ACC112 (cell line): ENCODE measurements at regions not wholly inside any gene's neighbourhood (a gene's known extent, or its start where the extent isn't known, plus 50 kb on each side); places are given as distances from the start of the nearest gene placed in this dataset.

Experiments
- H2AFZ ChIP-seq: fragments of 200-600 bp; sonication (generic); one replicate; pipeline ENCODE4 v1.6.0; 2017; ENCODE audit warnings: antibody characterized with exemption, low read length; ENCODE audit not compliant: unreplicated experiment
- H3K27ac ChIP-seq: fragments of 200-600 bp; sonication (generic); 2 replicates; pipeline ENCODE4 v1.5.1; 2014; ENCODE audit warnings: low read depth, mild to moderate bottlenecking, antibody characterized with exemption, low read length, moderate library complexity
- H3K27me3 ChIP-seq: fragments of 200-600 bp; sonication (generic); 2 replicates; pipeline ENCODE4 v1.6.1; 2014; ENCODE audit warnings: mild to moderate bottlenecking, antibody characterized with exemption, low read length, moderate library complexity, mixed read lengths; ENCODE audit not compliant: insufficient read depth
- H3K36me3 ChIP-seq: fragments of 200-600 bp; sonication (generic); 2 replicates; pipeline ENCODE4 v1.6.1; 2016; ENCODE audit warnings: mild to moderate bottlenecking, antibody characterized with exemption, low read length, moderate library complexity, mixed read lengths; ENCODE audit not compliant: insufficient read depth
- H3K4me1 ChIP-seq: fragments of 200-600 bp; sonication (generic); one replicate; pipeline ENCODE4 v1.6.1; 2016; ENCODE audit warnings: low read length, mixed read lengths; ENCODE audit not compliant: insufficient read depth, unreplicated experiment, control insufficient read depth
- H3K4me3 ChIP-seq: fragments of 200-600 bp; sonication (generic); 2 replicates; pipeline ENCODE4 v1.5.1; 2014; ENCODE audit warnings: mild to moderate bottlenecking, low read depth, low read length
- H3K79me2 ChIP-seq: fragments of 200-600 bp; sonication (generic); one replicate; pipeline ENCODE4 v1.6.0; 2016; ENCODE audit warnings: low read length; ENCODE audit not compliant: control insufficient read depth, unreplicated experiment, insufficient read depth

DNA sequence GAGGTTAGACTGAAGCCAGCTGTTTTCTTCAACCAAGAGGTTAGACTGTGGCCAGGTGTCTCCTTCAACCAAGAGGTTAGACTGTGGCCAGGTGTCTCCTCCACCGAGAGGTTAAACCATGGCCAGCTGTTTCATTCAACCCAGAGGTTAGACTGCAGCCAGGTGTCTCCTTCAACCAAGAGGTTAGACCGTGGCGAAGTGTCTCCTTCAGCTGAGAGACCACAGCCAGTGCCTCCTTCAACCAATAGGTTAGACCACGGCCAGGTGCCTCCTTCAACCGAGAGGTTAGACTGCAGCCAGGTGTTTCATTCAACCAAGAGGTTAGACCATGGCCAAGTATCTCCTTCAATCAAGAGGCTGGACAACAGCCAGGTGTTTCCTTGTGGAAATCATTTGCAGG, 498.1 kb downstream of the TBC1D22A start:
- Histone ChIP-seq H2AFZ (no peak overlapping the region), H3K4me1 (no peaks in the 10 kb centered on the region), H3K27ac (no peak overlapping the region), H3K36me3 (no peaks in the 10 kb centered on the region), H3K4me3 (no peak overlapping the region), H3K27me3 (no peaks in the 10 kb centered on the region), H3K79me2 (no peaks in the 10 kb centered on the region)

DNA sequence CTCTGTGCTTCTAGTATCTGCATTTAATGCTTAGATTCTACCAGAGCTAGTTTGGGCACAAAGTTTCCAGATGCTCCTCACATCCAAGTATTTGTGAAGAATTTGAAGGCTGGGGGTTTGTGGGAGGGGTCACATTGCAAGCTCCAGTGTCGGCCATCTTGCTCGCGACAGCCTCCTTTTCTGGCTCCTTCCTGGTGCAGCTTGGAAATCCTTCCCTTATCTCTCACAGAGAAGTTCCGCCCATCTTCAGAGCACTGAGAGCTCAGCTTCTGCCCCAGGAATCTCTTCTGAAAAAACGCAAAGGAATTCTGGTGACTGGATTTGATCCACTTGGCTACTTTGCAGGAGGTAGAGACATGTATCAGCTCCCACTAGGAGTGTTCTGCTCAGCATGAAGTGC, 497.5 kb downstream of the TBC1D22A start:
- no peak overlapping the region for H3K27ac ChIP-seq
- H3K79me2 ChIP-seq: no peaks in the 10 kb centered on the region
- H3K4me1 ChIP-seq: no peaks in the 10 kb centered on the region
- H2AFZ ChIP-seq: no peak overlapping the region
- no peaks in the 10 kb centered on the region for H3K27me3 ChIP-seq
- H3K4me3 ChIP-seq: no peak overlapping the region
- H3K36me3 ChIP-seq: no peaks in the 10 kb centered on the region

DNA sequence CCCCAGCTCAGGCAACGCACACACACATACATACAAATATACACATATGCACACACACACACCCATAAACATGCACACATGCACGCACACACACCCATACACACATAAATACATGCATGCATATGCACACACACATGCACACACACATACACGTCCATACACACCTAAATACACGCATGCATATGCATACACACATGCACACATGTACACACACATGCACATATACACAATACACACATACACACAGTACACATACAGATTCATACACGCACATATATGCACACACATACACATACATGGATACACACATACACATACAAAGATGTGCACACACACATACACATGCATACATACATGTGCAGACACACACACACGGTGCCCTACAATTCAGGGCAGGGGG, 496.6 kb downstream of the TBC1D22A start:
- H3K36me3 ChIP-seq: no peaks in the 10 kb centered on the region
- H3K27me3 ChIP-seq: no peaks in the 10 kb centered on the region
- H3K79me2 ChIP-seq: no peaks in the 10 kb centered on the region
- no peak overlapping the region for H2AFZ ChIP-seq
- H3K4me1 ChIP-seq: no peaks in the 10 kb centered on the region
- no peak overlapping the region for H3K27ac ChIP-seq
- no peak overlapping the region for H3K4me3 ChIP-seq

DNA sequence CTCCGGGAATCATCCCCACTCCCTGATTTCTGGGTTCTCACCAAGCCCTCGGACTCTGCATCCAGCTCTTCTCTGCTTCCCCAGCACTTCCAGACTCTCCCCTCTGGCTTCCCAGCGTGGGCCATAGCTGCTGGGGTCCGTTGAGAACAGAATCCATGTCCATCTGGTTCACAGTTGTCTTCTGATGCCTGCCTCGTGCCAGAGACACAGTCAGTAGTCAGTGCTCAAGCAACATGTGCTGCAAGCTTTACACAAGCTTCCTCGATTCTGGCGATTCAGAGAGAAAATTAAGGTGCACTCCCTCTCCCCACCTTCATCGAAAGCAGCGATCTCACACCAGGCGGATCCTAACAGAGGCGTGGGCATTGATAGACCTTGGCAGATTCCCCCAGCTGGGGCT, 495.5 kb downstream of the TBC1D22A start:
- Histone ChIP-seq H3K4me1 (no peaks in the 10 kb centered on the region), H2AFZ (no peak overlapping the region), H3K4me3 (no peak overlapping the region), H3K27me3 (no peaks in the 10 kb centered on the region), H3K79me2 (no peaks in the 10 kb centered on the region), H3K36me3 (no peaks in the 10 kb centered on the region), H3K27ac (no peak overlapping the region)

DNA sequence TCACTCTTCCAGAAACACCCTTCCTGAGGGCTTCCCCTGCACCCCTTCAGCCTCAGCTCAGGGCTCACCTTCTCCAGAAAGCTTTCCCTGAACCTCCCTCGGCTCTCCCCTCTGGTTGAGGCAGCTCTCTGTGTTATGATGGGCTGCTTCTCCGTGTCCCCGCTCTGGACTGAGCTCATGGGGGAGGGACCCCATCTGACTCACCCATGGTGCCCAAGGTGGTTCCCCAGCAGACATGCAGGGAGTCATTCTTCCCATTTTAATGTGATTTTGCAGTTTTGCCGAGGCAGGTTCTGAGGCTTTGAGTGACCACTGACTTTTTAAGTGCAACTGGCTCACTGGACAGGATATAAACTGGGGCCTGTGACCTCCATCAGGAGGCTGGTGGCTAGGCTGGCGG, 495.1 kb downstream of the TBC1D22A start:
- no peaks in the 10 kb centered on the region for H3K36me3 ChIP-seq
- no peaks in the 10 kb centered on the region for H3K79me2 ChIP-seq
- H3K27ac ChIP-seq: no peak overlapping the region
- no peaks in the 10 kb centered on the region for H3K27me3 ChIP-seq
- H3K4me3 ChIP-seq: no peak overlapping the region
- no peaks in the 10 kb centered on the region for H3K4me1 ChIP-seq
- no peak overlapping the region for H2AFZ ChIP-seq

DNA sequence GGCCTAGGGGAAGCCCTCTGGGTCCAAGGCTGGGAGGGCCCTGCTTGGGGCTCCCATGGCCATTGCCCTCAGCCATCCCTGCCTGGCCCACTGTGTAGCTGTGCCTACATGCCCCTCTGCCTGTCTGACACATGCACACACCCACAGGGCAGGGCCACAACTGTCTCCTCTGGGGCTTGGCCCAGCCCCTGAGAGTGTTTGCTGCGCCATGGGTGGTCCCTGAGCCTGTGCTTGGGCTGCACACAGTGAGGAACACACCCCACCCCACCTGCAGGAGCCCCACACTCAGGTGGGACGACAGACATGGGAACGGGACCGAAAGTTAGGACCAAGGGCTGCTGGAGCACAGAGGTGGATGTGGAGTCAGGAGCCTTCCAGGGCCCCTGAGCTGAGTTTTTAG, 489.5 kb downstream of the TBC1D22A start:
- no peaks in the 10 kb centered on the region for H3K27me3 ChIP-seq
- no peaks in the 10 kb centered on the region for H3K79me2 ChIP-seq
- H3K4me1 ChIP-seq: no peaks in the 10 kb centered on the region
- H3K4me3 ChIP-seq: no peak overlapping the region
- H3K36me3 ChIP-seq: no peaks in the 10 kb centered on the region
- no peak overlapping the region for H3K27ac ChIP-seq
- no peak overlapping the region for H2AFZ ChIP-seq

DNA sequence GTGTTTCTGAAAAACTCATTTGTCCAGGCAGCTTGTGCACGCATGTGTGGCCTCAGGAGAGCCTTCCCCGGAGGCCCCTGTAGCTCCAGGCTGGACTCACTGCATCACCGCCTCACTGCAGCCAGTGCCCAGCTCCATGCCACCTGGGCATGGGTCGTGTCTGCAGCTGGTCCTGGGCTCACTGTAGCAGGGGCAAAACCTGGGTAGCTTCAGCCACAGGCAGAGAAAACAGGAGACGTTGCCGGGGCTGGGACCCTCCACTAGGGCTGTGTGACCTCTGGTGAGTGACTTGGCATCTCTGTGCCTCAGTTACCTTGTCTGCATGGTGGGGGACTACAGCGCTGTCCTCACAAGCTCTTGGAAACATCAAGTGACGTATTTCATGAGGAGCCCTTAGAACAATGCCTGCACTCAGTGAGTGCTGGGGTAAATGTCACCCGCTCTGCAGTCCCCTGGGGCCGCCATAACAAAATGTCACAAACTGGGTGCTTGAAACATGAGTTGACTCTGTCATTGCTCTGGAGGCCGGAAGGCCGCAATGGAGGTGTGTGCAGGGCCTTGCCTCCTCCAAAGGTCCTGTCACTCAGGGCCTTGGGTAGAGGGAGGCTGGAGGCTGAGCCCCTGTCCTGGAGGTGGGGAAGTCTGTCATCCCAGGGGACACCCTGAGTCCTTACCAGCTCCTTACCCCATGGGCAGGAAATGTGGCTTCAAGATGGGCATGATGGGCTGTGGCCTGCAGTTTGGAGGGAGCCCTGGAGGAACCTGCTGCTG, 488.7 kb downstream of the TBC1D22A start:
- Histone ChIP-seq H3K79me2 (no peaks in the 10 kb centered on the region), H3K4me1 (no peaks in the 10 kb centered on the region), H3K27me3 (no peaks in the 10 kb centered on the region; the same call in 1 of the 2 replicates), H3K4me3 (no peak overlapping the region), H3K27ac (no peak overlapping the region), H2AFZ (no peak overlapping the region), H3K36me3 (no peaks in the 10 kb centered on the region)

DNA sequence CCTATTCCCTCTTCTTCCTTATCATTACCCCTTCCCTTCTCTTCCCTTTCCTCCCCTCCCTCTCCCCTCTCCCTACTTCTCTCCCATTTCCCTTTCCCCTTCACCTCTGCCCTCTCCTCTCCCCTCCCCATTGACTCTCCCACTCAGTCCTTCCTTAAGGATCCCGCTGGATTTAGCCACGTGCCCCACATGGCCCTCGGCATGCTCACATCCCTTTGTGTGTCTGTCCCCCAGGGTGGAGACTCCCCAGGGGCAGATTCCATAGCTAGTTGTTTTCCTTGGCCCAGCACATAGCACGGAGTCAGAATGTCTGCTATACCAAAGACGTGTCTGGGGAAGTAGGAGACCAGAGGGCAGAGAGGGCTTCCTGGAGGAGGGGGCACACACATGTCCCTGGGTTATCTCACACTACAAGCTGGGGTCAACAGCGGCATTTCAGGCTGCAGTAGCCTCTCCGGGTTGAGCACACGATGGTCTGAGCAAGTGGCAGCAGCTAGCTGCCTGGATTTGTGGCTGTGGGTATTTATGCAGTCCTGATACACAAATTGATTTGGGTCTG, 487.0 kb downstream of the TBC1D22A start:
- H3K27me3 ChIP-seq: no peaks in the 10 kb centered on the region; the same call in 1 of the 2 replicates
- H3K79me2 ChIP-seq: no peaks in the 10 kb centered on the region
- H3K4me3 ChIP-seq: no peak overlapping the region
- H3K36me3 ChIP-seq: no peaks in the 10 kb centered on the region
- H2AFZ ChIP-seq: no peak overlapping the region
- H3K4me1 ChIP-seq: no peaks in the 10 kb centered on the region
- H3K27ac ChIP-seq: no peak overlapping the region

DNA sequence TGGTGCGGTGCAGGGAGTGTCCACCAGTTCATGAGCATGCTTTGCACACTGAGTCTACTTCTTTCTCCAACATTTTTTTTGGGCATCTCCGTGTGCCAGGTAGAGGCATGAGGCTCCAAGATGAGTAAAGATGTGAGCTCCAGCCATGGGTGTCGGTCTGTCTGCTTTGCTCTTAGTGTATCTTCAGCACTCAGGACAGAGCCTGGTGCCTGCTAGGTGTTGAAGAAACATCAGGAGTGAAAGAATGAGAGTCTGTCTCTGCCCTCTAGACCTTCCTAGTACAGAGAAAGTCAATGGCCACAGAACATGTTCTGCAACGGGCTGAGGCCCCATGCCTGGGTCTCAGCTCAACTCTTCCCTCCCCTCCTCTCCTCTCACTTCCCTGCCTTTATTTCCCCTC, 486.5 kb downstream of the TBC1D22A start:
- Histone ChIP-seq H2AFZ (no peak overlapping the region), H3K27ac (no peak overlapping the region), H3K4me3 (no peak overlapping the region), H3K79me2 (no peaks in the 10 kb centered on the region), H3K4me1 (no peaks in the 10 kb centered on the region), H3K36me3 (no peaks in the 10 kb centered on the region), H3K27me3 (no peaks in the 10 kb centered on the region; the same call in 1 of the 2 replicates)

DNA sequence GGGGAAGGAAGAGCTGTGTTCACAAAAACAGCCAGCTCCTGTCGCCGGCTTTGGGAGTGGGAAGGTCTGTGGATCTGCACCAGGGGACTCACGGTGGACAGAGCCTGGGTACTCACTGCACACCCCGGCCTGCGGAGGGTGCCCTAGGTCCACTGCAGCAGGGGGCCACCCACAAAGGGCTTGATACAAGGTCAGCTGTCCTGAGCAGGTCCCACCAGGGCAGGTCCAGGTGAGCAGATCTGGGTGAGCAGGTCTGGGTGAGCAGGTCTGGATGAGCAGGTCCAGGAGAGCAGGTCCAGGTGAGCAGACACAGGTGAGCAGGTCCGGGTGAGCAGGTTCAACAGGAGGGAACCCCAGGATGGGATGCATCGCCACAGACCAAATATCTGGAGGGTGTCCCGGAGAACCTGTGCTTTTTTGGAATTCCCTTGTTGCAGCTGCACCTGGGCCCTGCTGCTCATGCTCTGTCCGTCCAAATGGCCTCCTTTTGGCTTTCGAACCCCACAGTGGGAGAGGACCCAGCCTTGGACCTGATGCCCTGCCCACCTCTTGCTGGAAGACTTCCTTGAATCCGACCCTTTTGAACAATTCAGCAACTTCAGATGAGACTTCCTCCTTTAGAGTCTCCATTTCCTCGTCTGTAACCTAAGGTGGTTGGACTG, 485.3 kb downstream of the TBC1D22A start:
- no peaks in the 10 kb centered on the region for H3K79me2 ChIP-seq
- no peak overlapping the region for H3K27ac ChIP-seq
- no peaks in the 10 kb centered on the region for H3K4me1 ChIP-seq
- H3K4me3 ChIP-seq: no peak overlapping the region
- H2AFZ ChIP-seq: no peak overlapping the region
- H3K27me3 ChIP-seq: no peaks in the 10 kb centered on the region; the same call in 1 of the 2 replicates
- no peaks in the 10 kb centered on the region for H3K36me3 ChIP-seq

DNA sequence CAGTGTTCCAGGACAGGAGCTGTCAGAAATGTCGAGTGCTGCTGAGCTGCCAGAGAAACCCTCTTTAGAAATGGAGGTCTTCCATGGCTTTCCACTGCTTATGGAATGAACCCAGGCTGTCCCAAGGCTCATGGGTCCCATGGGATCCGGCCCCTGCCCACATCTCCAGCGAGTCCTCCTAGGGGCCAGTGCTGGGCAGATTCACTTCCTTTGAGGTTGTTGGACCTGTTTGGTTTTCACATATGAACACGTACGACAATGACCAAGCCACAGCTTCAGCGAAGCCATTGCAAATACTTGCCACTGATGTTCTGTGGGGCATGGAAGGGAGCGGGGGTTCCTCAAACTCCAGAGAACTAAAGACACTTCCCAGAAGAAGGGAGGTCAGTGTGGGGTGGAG, 483.3 kb downstream of the TBC1D22A start:
- no peak overlapping the region for H3K27ac ChIP-seq
- no peaks in the 10 kb centered on the region for H3K79me2 ChIP-seq

More for the DNA sequence above, 483.3 kb downstream of the TBC1D22A start:
- Histone ChIP-seq H3K36me3 (no peaks in the 10 kb centered on the region), H3K4me3 (no peak overlapping the region), H2AFZ (no peak overlapping the region), H3K4me1 (no peaks in the 10 kb centered on the region), H3K27me3 (no peaks in the 10 kb centered on the region; the same call in 1 of the 2 replicates)
